H1 (cell line): ENCODE measurements at regions not wholly inside any gene's neighbourhood (a gene's known extent, or its start where the extent isn't known, plus 50 kb on each side); places are given as distances from the start of the nearest gene placed in this dataset.

Experiments
- CTCF ChIA-PET: fragments of 300-600 bp; sonication (Branson Sonifier 250); formaldehyde crosslinking; loops from one replicate; lab custom pipeline; 2021; ENCODE audit not compliant: partially characterized antibody; lab: Charles Lee
- POLR2A ChIA-PET: fragments of 300-600 bp; sonication (Branson Sonifier 250); formaldehyde crosslinking; loops from one replicate; lab custom pipeline; 2021; ENCODE audit warnings: inconsistent platforms; ENCODE audit not compliant: partially characterized antibody; lab: Charles Lee
- DNase-seq, 2 experiments: peaks; one replicate each; pipeline versions ENCODE4 v3.0.0 to v3.0.0-alpha.2; 2010 to 2022; ENCODE audit warnings: low spot score in 2 of 2, low read depth in 1 of 2, mixed read lengths in 1 of 2
- FAIRE-seq: peaks from 2 replicates; lab custom pipeline; 2011; peaks lifted over from hg19 to GRCh38; lab: Jason Lieb, UNC
- H2AFZ ChIP-seq: 2 replicates; pipeline ENCODE4 v1.8.1; 2012; ENCODE audit warnings: low read length, inconsistent platforms
- H2AK5ac ChIP-seq: 2 replicates; pipeline ENCODE4 v1.6.1; 2013; ENCODE audit warnings: low read depth, low read length
- H2BK120ac ChIP-seq: replicated peaks from 2 replicates; pipeline ENCODE3; 2013; ENCODE audit warnings: low read depth, low read length, inconsistent platforms
- H2BK12ac ChIP-seq: 2 replicates; pipeline ENCODE4 v1.6.1; 2013; ENCODE audit warnings: low read depth, low read length
- H2BK15ac ChIP-seq: 2 replicates; pipeline ENCODE4 v1.6.1; 2013; ENCODE audit warnings: low read length
- H2BK20ac ChIP-seq: 2 replicates; pipeline ENCODE4 v1.6.1; 2013; ENCODE audit warnings: low read length
- H2BK5ac ChIP-seq: 2 replicates; pipeline ENCODE4 v1.6.1; 2013; ENCODE audit warnings: low read depth, low read length
- H3K14ac ChIP-seq: 2 replicates; pipeline ENCODE4 v1.6.1; 2013; ENCODE audit warnings: inconsistent platforms; ENCODE audit not compliant: insufficient read length
- H3K18ac ChIP-seq: 2 replicates; pipeline ENCODE4 v1.6.1; 2013; ENCODE audit warnings: low read length; ENCODE audit errors: extremely low read depth
- H3K23ac ChIP-seq: 2 replicates; pipeline ENCODE4 v1.6.1; 2013; ENCODE audit warnings: inconsistent platforms; ENCODE audit not compliant: insufficient read length
- H3K23me2 ChIP-seq: 2 replicates; pipeline ENCODE4 v1.6.1; 2013; ENCODE audit warnings: low read depth, low read length
- H3K27ac ChIP-seq: 2 replicates; pipeline ENCODE4 v1.6.1; 2011; ENCODE audit warnings: low read depth, low read length, inconsistent platforms
- H3K27me3 ChIP-seq, 4 experiments: replicated peaks in 1 of 4; 1 replicate in 1 of 4; 2 replicates in 3 of 4; pipeline versions ENCODE4 v1.6.1 to v1.8.1; 2011 to 2013; ENCODE audit warnings: low read length in 3 of 4, mild to moderate bottlenecking in 3 of 4, inconsistent platforms in 2 of 4, mixed read lengths in 2 of 4, moderate library complexity in 1 of 4; ENCODE audit not compliant: control insufficient read depth in 3 of 4, insufficient read depth in 3 of 4; ENCODE audit errors: extremely low read depth in 1 of 4
- H3K36me3 ChIP-seq, 4 experiments: 2 replicates each; pipeline versions ENCODE4 v1.6.1 to v1.8.1; 2011 to 2013; ENCODE audit warnings: mild to moderate bottlenecking in 4 of 4, low read length in 3 of 4, moderate library complexity in 2 of 4, control low read depth in 1 of 4, inconsistent platforms in 1 of 4; ENCODE audit not compliant: insufficient read depth in 4 of 4, control insufficient read depth in 2 of 4
- H3K4ac ChIP-seq: replicated peaks from 2 replicates; pipeline ENCODE3; 2013; ENCODE audit warnings: low read length, low read depth, mixed read lengths, inconsistent platforms; ENCODE audit not compliant: insufficient read length
- H3K4me1 ChIP-seq, 4 experiments: replicated peaks in 1 of 4; 1 replicate in 1 of 4; 2 replicates in 3 of 4; pipeline versions ENCODE4 v1.6.1 to v1.8.1; 2011 to 2013; ENCODE audit warnings: low read length in 3 of 4, inconsistent platforms in 2 of 4, mixed read lengths in 1 of 4; ENCODE audit not compliant: insufficient read depth in 4 of 4, control insufficient read depth in 3 of 4
- H3K4me2 ChIP-seq, 2 experiments: 2 replicates each; pipeline versions ENCODE4 v1.6.1 to v1.8.1; 2011 to 2013; ENCODE audit warnings: low read depth in 2 of 2, low read length in 2 of 2, control low read depth in 1 of 2, inconsistent platforms in 1 of 2, mild to moderate bottlenecking in 1 of 2; ENCODE audit not compliant: insufficient read depth in 1 of 2
- H3K4me3 ChIP-seq, 4 experiments: fragments of 200-600, 300-600 bp in 1 of 4; sonication (generic), shearing (Covaris generic), sonication (Bioruptor Twin) in 1 of 4; 2 replicates each; pipeline versions ENCODE4 v1.5.1 to v1.8.1; 2011 to 2016; ENCODE audit warnings: low read length in 4 of 4, low read depth in 3 of 4, control low read depth in 2 of 4, inconsistent platforms in 2 of 4, mild to moderate bottlenecking in 2 of 4, mixed read lengths in 1 of 4, moderate library complexity in 1 of 4; ENCODE audit not compliant: insufficient read depth in 2 of 4; ENCODE audit errors: extremely low read depth in 1 of 4
- H3K56ac ChIP-seq: replicated peaks from 2 replicates; pipeline ENCODE3; 2013; ENCODE audit warnings: low read depth, mild to moderate bottlenecking, mixed read lengths, low read length, inconsistent platforms; ENCODE audit not compliant: insufficient read length
- H3K79me1 ChIP-seq: 2 replicates; pipeline ENCODE4 v1.6.1; 2013; ENCODE audit warnings: low read depth, low read length, control low read depth
- H3K79me2 ChIP-seq, 2 experiments: 2 replicates each; pipeline versions ENCODE4 v1.6.1 to v1.8.1; 2012 to 2013; ENCODE audit warnings: low read length in 2 of 2, mild to moderate bottlenecking in 2 of 2, inconsistent platforms in 1 of 2; ENCODE audit not compliant: insufficient read depth in 2 of 2, control insufficient read depth in 1 of 2
- H3K9ac ChIP-seq, 4 experiments: replicated peaks in 1 of 4; 1 replicate in 1 of 4; 2 replicates in 3 of 4; pipeline versions ENCODE4 v1.6.1 to v1.8.1; 2011 to 2013; ENCODE audit warnings: low read depth in 3 of 4, low read length in 3 of 4, control low read depth in 2 of 4, mild to moderate bottlenecking in 2 of 4, moderate library complexity in 2 of 4, inconsistent platforms in 1 of 4; ENCODE audit errors: extremely low read depth in 1 of 4
- H3K9me3 ChIP-seq, 2 experiments: 2 replicates each; pipeline versions ENCODE4 v1.6.1 to v1.8.1; 2012 to 2013; ENCODE audit warnings: mild to moderate bottlenecking in 2 of 2, moderate library complexity in 2 of 2, control low read depth in 1 of 2, inconsistent platforms in 1 of 2, low read depth in 1 of 2, low read length in 1 of 2, mixed read lengths in 1 of 2; ENCODE audit not compliant: insufficient read depth in 2 of 2
- H4K20me1 ChIP-seq, 2 experiments: replicated peaks in 1 of 2; 2 replicates each; pipeline versions ENCODE3 to v1.8.1; 2011 to 2013; ENCODE audit warnings: inconsistent platforms in 2 of 2, low read length in 2 of 2, mild to moderate bottlenecking in 1 of 2; ENCODE audit not compliant: insufficient read depth in 2 of 2, control insufficient read depth in 1 of 2
- H4K5ac ChIP-seq: 2 replicates; pipeline ENCODE4 v1.6.1; 2013; ENCODE audit warnings: low read length, low read depth, mixed read lengths, inconsistent platforms; ENCODE audit not compliant: insufficient read length
- H4K8ac ChIP-seq: 2 replicates; pipeline ENCODE4 v1.8.0; 2013; ENCODE audit warnings: mild to moderate bottlenecking, moderate library complexity, low read length, inconsistent platforms; ENCODE audit not compliant: insufficient read depth; ENCODE audit errors: extremely low read depth
- H4K91ac ChIP-seq: replicated peaks from 2 replicates; pipeline ENCODE3; 2013; ENCODE audit warnings: low read length, mixed read lengths, inconsistent platforms; ENCODE audit not compliant: insufficient read length
- BCL11A ChIP-seq, 2 experiments: IDR thresholded peaks; one replicate each; pipeline ENCODE4 v1.6.1; 2011; ENCODE audit warnings: low read depth in 2 of 2, low read length in 2 of 2, mild to moderate bottlenecking in 2 of 2
- CTBP2 ChIP-seq: IDR thresholded peaks from 2 replicates; pipeline ENCODE4 v1.7.0; 2011; ENCODE audit warnings: borderline replicate concordance, mild to moderate bottlenecking, moderate library complexity, mixed read lengths, low read length; ENCODE audit not compliant: insufficient read depth, insufficient read length
- E2F6 ChIP-seq: IDR thresholded peaks from 2 replicates; pipeline ENCODE4 v1.6.1; 2012; ENCODE audit warnings: inconsistent platforms
- JUND ChIP-seq: IDR thresholded peaks from 2 replicates; pipeline ENCODE4 v1.6.1; 2011; ENCODE audit warnings: mild to moderate bottlenecking, improper control_type of control experiment, low read length
- POLR2A ChIP-seq, 2 experiments: IDR thresholded peaks; 1 replicate in 1 of 2; 2 replicates in 1 of 2; pipeline ENCODE4 v1.6.1; 2011; ENCODE audit warnings: low read depth in 2 of 2, low read length in 2 of 2, mild to moderate bottlenecking in 2 of 2; ENCODE audit errors: control extremely low read depth in 1 of 2
- RBBP5 ChIP-seq: IDR thresholded peaks from 2 replicates; pipeline ENCODE4 v1.7.1; 2012; ENCODE audit warnings: low read depth, mild to moderate bottlenecking, inconsistent platforms, low read length, moderate library complexity, borderline replicate concordance
- RFX5 ChIP-seq: IDR thresholded peaks from 2 replicates; pipeline ENCODE4 v1.6.1; 2011; ENCODE audit warnings: low read depth, low read length, improper control_type of control experiment, borderline replicate concordance
- SIRT6 ChIP-seq: IDR thresholded peaks from one replicate; pipeline ENCODE4 v1.7.1; 2012; ENCODE audit warnings: low read length, inconsistent platforms
- SIX5 ChIP-seq: IDR thresholded peaks from 2 replicates; pipeline ENCODE4 v1.6.1; 2011; ENCODE audit warnings: mild to moderate bottlenecking, low read depth, low read length
- YY1 ChIP-seq: IDR thresholded peaks from 2 replicates; pipeline ENCODE4 v1.6.1; 2011; ENCODE audit warnings: low read depth, mild to moderate bottlenecking, low read length
- WGBS, 2 experiments: shearing (Covaris generic) in 1 of 2; methylation state at CpG; one replicate each; pipeline versions ENCODE4 v1.1.6 to v1.1.7; 2013 to 2015; ENCODE audit warnings: low lambda C conversion rate in 2 of 2, mixed read lengths in 2 of 2, inconsistent platforms in 1 of 2, low coverage in 1 of 2, missing lambda C conversion rate in 1 of 2; ENCODE audit not compliant: insufficient replicate concordance in 2 of 2, insufficient coverage in 1 of 2, insufficient read length in 1 of 2; ENCODE audit errors: extremely low coverage in 1 of 2, missing lambda C conversion rate in 1 of 2; 5-methylcytosine and 5-hydroxymethylcytosine counted together

- no peak overlapping the region for H3K9ac ChIP-seq
- no peak overlapping the region for H2AK5ac ChIP-seq
- no peak overlapping the region for H3K14ac ChIP-seq
- no peak overlapping the region for H3K4me2 ChIP-seq
- H2BK15ac ChIP-seq, result no peak overlapping the region
- H4K20me1 ChIP-seq, result no peaks in the 10 kb centered on the region
- H3K27ac ChIP-seq, result no peak overlapping the region
- no peak overlapping the region for H3K18ac ChIP-seq
- WGBS, 2 experiments, result 13% methylated on average over 1 of the region's 1 CpG; no CpG with 5 or more reads in 1 of the 2 experiments
- CTCF ChIA-PET, result no interaction called here
- H3K56ac ChIP-seq, result no peak overlapping the region
- TF ChIP-seq CTBP2 (no peak), SIRT6 (no peak), BCL11A (IDR thresholded peaks at IDR 0.05; ENCODE audit: low read depth in 2 of 2, low read length in 2 of 2) (no peak), RFX5 (no peak), POLR2A (IDR thresholded peaks at IDR 0.05; ENCODE audit: control extremely low read depth in 1 of 2, low read depth in 2 of 2, low read length in 2 of 2) (no peak), JUND (no peak), SIX5 (no peak), E2F6 (no peak), YY1 (no peak), RBBP5 (no peak)
- TF ChIP-seq, all 59 proteins: peak for 0
- FAIRE-seq (no peak), DNase-seq (no peak)
- Histone ChIP-seq H4K91ac (no peak overlapping the region), H3K4me3 (no peak overlapping the region), H2BK120ac (no peak overlapping the region), H3K79me1 (no peaks in the 10 kb centered on the region), H3K36me3 (no peaks in the 10 kb centered on the region), H3K4ac (no peak overlapping the region), H3K79me2 (no peaks in the 10 kb centered on the region), H3K23me2 (no peaks in the 10 kb centered on the region), H2BK12ac (no peak overlapping the region), H3K9me3 (peaks cover 7 to 17% of the 10 kb centered on the region in 2 experiments; a peak in 2 of 4 replicates), H4K8ac (no peak overlapping the region), H2BK20ac (no peak overlapping the region), H3K23ac (no peak overlapping the region), H3K27me3 (no peaks in the 10 kb centered on the region), H4K5ac (no peak overlapping the region), H3K4me1 (no peaks in the 10 kb centered on the region), H2BK5ac (no peak overlapping the region), H2AFZ (no peak overlapping the region)
- POLR2A ChIA-PET, result no interaction called here
These were observed 103.3 kb upstream of the CBLB start for GRCh38 chr3:105972069-105972468.
